ENCODE measurements at regions not wholly inside any gene's neighbourhood (a gene's known extent, or its start where the extent isn't known, plus 50 kb on each side); places are given as distances from the start of the nearest gene placed in this dataset.

- WGBS (ENCODE audit: insufficient coverage) = 83% methylated on average over 1 of the region's 1 CpG
Observed at GRCh38 chr5:97842687-97843086, 659.6 kb upstream of the RIOK2 start.

GRCh38 chr5:97844797-97845196 lies 661.8 kb upstream of the RIOK2 start:
- Mint-ChIP-seq H3K4me3 (no peak overlapping the region), H3K4me1 (no peaks in the 10 kb centered on the region), H3K27ac (no peak overlapping the region), H3K9me3 (ENCODE audit: insufficient read depth) (no peaks in the 10 kb centered on the region), H3K27me3 (no peaks in the 10 kb centered on the region)
- Histone ChIP-seq H3K9me3 (ENCODE audit: control extremely low read depth in 1 of 3, control insufficient read depth in 2 of 3, insufficient read depth in 1 of 3, low read length in 2 of 3) (no peaks in the 10 kb centered on the region), H3K4me1 (ENCODE audit: control insufficient read depth in 2 of 2, insufficient read depth in 2 of 2, low read length in 2 of 2) (no peaks in the 10 kb centered on the region), H3K36me3 (replicated peaks in 1 of 2; ENCODE audit: control extremely low read depth in 1 of 2, control insufficient read depth in 1 of 2, extremely low read depth in 1 of 2, insufficient read depth in 2 of 2, low read length in 1 of 2) (no peaks in the 10 kb centered on the region), H4K20me1 (ENCODE audit: control insufficient read depth, insufficient read depth, low read length, poor library complexity, severe bottlenecking) (no peaks in the 10 kb centered on the region), H3K4me2 (replicated peaks; ENCODE audit: low read depth, low read length, poor library complexity, severe bottlenecking) (no peak overlapping the region), H3K79me2 (ENCODE audit: control insufficient read depth, insufficient read depth, low read length) (no peaks in the 10 kb centered on the region), H3K4me3 (ENCODE audit: control extremely low read depth in 1 of 5, extremely low read depth in 1 of 5, insufficient read depth in 1 of 5, low read depth in 2 of 5, low read length in 4 of 5) (no peak overlapping the region), H3K27me3 (replicated peaks in 1 of 4; ENCODE audit: control extremely low read depth in 1 of 4, control insufficient read depth in 3 of 4, insufficient read depth in 4 of 4, low read length in 3 of 4) (no peaks in the 10 kb centered on the region), H3K9ac (ENCODE audit: low read length) (no peak overlapping the region), H2AFZ (ENCODE audit: insufficient read depth, low read depth, low read length, poor library complexity, severe bottlenecking) (no peak overlapping the region), H3K27ac (ENCODE audit: low read length in 2 of 2) (no peak overlapping the region)
- CTCF ChIA-PET = interaction anchor here (0.8 kb wide), 1 partner anchor 12 kb away, joined by 3 read pairs; no protein-coding TSS in a partner anchor
- no peak for ATAC-seq (ENCODE audit: low read depth)
- no peak for TF ChIP-seq EZH2 (IDR thresholded peaks at IDR 0.05; ENCODE audit: borderline replicate concordance, insufficient read depth, low read depth, low read length, poor library complexity, severe bottlenecking)
- no peak for TF ChIP-seq CTCF (IDR thresholded peaks at IDR 0.05)
- intact Hi-C loops (cut with micrococcal nuclease) = no loop called here
- POLR2A ChIA-PET = no interaction called here
- no peak for DNase-seq
- WGBS (ENCODE audit: insufficient coverage) = 88% methylated on average over 4 of the region's 4 CpGs

More at GRCh38 chr5:97842687-97843086, 659.6 kb upstream of the RIOK2 start:
- Histone ChIP-seq H3K9ac (ENCODE audit: low read length) (no peak overlapping the region), H3K79me2 (ENCODE audit: control insufficient read depth, insufficient read depth, low read length) (no peaks in the 10 kb centered on the region), H3K27ac (ENCODE audit: low read length in 2 of 2) (no peak overlapping the region), H3K4me1 (ENCODE audit: control insufficient read depth in 2 of 2, insufficient read depth in 2 of 2, low read length in 2 of 2) (no peaks in the 10 kb centered on the region), H3K4me3 (ENCODE audit: control extremely low read depth in 1 of 5, extremely low read depth in 1 of 5, insufficient read depth in 1 of 5, low read depth in 2 of 5, low read length in 4 of 5) (no peak overlapping the region), H3K4me2 (replicated peaks; ENCODE audit: low read depth, low read length, poor library complexity, severe bottlenecking) (no peak overlapping the region), H3K36me3 (replicated peaks in 1 of 2; ENCODE audit: control extremely low read depth in 1 of 2, control insufficient read depth in 1 of 2, extremely low read depth in 1 of 2, insufficient read depth in 2 of 2, low read length in 1 of 2) (no peaks in the 10 kb centered on the region), H3K27me3 (replicated peaks in 1 of 4; ENCODE audit: control extremely low read depth in 1 of 4, control insufficient read depth in 3 of 4, insufficient read depth in 4 of 4, low read length in 3 of 4) (no peaks in the 10 kb centered on the region), H3K9me3 (ENCODE audit: control extremely low read depth in 1 of 3, control insufficient read depth in 2 of 3, insufficient read depth in 1 of 3, low read length in 2 of 3) (no peaks in the 10 kb centered on the region), H4K20me1 (ENCODE audit: control insufficient read depth, insufficient read depth, low read length, poor library complexity, severe bottlenecking) (no peaks in the 10 kb centered on the region), H2AFZ (ENCODE audit: insufficient read depth, low read depth, low read length, poor library complexity, severe bottlenecking) (no peak overlapping the region)
- ChIA-PET POLR2A (no interaction called here), CTCF (no interaction called here)
- no peak for DNase-seq
- Mint-ChIP-seq H3K27me3 (no peaks in the 10 kb centered on the region), H3K4me1 (no peaks in the 10 kb centered on the region), H3K27ac (no peak overlapping the region), H3K4me3 (no peak overlapping the region), H3K9me3 (ENCODE audit: insufficient read depth) (no peaks in the 10 kb centered on the region)
- no peak for TF ChIP-seq CTCF (IDR thresholded peaks at IDR 0.05)
- TF ChIP-seq EZH2 (IDR thresholded peaks at IDR 0.05; ENCODE audit: borderline replicate concordance, insufficient read depth, low read depth, low read length, poor library complexity, severe bottlenecking) = no peak
- intact Hi-C loops (cut with micrococcal nuclease) = no loop called here
- ATAC-seq (ENCODE audit: low read depth) = no peak
